ENCODE measurements at regions not wholly inside any gene's neighbourhood (a gene's known extent, or its start where the extent isn't known, plus 50 kb on each side); places are given as distances from the start of the nearest gene placed in this dataset.

DNA sequence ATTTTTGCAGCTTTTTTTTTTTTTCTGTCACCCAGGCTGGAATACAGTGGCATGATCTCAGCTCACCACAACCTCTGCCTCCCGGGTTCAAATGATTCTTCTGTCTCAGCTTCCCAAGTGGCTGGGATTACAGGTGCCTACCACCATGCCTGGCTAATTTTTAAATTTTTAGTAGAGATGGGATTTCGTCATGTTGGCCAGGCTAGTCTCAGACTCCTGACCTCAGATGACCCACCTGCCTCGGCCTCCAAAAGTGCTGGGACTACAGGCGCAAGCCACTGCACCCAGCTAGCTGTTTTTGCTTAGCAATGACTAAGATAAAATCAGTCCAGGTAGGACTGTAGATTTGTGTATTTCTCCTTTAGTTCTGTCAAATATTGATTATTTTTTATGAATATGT lies 403.7 kb downstream of the PID1 start:
- TF ChIP-seq, protein P1, sequence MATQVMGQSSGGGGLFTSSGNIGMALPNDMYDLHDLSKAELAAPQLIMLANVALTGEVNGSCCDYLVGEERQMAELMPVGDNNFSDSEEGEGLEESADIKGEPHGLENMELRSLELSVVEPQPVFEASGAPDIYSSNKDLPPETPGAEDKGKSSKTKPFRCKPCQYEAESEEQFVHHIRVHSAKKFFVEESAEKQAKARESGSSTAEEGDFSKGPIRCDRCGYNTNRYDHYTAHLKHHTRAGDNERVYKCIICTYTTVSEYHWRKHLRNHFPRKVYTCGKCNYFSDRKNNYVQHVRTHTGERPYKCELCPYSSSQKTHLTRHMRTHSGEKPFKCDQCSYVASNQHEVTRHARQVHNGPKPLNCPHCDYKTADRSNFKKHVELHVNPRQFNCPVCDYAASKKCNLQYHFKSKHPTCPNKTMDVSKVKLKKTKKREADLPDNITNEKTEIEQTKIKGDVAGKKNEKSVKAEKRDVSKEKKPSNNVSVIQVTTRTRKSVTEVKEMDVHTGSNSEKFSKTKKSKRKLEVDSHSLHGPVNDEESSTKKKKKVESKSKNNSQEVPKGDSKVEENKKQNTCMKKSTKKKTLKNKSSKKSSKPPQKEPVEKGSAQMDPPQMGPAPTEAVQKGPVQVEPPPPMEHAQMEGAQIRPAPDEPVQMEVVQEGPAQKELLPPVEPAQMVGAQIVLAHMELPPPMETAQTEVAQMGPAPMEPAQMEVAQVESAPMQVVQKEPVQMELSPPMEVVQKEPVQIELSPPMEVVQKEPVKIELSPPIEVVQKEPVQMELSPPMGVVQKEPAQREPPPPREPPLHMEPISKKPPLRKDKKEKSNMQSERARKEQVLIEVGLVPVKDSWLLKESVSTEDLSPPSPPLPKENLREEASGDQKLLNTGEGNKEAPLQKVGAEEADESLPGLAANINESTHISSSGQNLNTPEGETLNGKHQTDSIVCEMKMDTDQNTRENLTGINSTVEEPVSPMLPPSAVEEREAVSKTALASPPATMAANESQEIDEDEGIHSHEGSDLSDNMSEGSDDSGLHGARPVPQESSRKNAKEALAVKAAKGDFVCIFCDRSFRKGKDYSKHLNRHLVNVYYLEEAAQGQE (IDR thresholded peaks at IDR 0.05; ENCODE audit: insufficient replicate concordance, low read depth), result no peak
- TF ChIP-seq GABPA (IDR thresholded peaks at IDR 0.05; ENCODE audit: low read depth) (no peak), SPI1 (IDR thresholded peaks at IDR 0.05; ENCODE audit: borderline replicate concordance, low read depth) (no peak)
- TF ChIP-seq, protein P2, sequence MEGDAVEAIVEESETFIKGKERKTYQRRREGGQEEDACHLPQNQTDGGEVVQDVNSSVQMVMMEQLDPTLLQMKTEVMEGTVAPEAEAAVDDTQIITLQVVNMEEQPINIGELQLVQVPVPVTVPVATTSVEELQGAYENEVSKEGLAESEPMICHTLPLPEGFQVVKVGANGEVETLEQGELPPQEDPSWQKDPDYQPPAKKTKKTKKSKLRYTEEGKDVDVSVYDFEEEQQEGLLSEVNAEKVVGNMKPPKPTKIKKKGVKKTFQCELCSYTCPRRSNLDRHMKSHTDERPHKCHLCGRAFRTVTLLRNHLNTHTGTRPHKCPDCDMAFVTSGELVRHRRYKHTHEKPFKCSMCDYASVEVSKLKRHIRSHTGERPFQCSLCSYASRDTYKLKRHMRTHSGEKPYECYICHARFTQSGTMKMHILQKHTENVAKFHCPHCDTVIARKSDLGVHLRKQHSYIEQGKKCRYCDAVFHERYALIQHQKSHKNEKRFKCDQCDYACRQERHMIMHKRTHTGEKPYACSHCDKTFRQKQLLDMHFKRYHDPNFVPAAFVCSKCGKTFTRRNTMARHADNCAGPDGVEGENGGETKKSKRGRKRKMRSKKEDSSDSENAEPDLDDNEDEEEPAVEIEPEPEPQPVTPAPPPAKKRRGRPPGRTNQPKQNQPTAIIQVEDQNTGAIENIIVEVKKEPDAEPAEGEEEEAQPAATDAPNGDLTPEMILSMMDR (IDR thresholded peaks at IDR 0.05; ENCODE audit: insufficient read depth, low read length), result no peak
- Histone ChIP-seq H3K27me3 (ENCODE audit: insufficient read depth, poor library complexity, severe bottlenecking) (no peaks in the 10 kb centered on the region), H3K4me3 (replicated peaks; ENCODE audit: insufficient read depth, low read length) (no peak overlapping the region), H3K27ac (replicated peaks) (no peak overlapping the region)
- no peak for DNase-seq (ENCODE audit: low read depth in 1 of 2, low spot score in 1 of 2)

DNA sequence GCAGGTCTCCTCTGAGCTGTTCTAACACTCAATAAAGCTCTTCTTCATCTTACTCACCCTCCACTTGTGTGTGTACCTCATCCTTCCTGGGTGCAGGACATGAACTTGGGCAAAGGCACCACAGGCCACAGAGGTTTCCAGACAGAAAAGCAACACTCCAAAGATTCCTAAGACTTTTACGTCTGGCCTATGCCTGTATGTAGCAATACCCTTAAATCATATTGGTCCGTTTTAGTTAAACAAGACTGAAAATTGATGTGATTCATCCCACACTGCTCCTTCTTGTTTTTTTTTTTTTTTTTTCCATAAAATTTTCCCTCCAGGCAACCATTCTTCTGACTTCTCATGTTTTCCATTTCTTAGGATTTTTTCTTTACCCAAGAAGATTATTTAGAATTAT lies 404.3 kb downstream of the PID1 start:
- Histone ChIP-seq H3K4me3 (replicated peaks; ENCODE audit: insufficient read depth, low read length) (no peak overlapping the region), H3K27me3 (ENCODE audit: insufficient read depth, poor library complexity, severe bottlenecking) (no peaks in the 10 kb centered on the region), H3K27ac (replicated peaks) (no peak overlapping the region)
- no peak for DNase-seq (ENCODE audit: low read depth in 1 of 2, low spot score in 1 of 2)
- TF ChIP-seq GABPA (IDR thresholded peaks at IDR 0.05; ENCODE audit: low read depth), result no peak
- TF ChIP-seq, protein P1 (IDR thresholded peaks at IDR 0.05; ENCODE audit: insufficient replicate concordance, low read depth), result no peak
- TF ChIP-seq, protein P2 (IDR thresholded peaks at IDR 0.05; ENCODE audit: insufficient read depth, low read length), result no peak
- TF ChIP-seq SPI1 (IDR thresholded peaks at IDR 0.05; ENCODE audit: borderline replicate concordance, low read depth), result no peak
- no peak for TF ChIP-seq POLR2AphosphoS5 (IDR thresholded peaks at IDR 0.05; ENCODE audit: low read depth)

DNA sequence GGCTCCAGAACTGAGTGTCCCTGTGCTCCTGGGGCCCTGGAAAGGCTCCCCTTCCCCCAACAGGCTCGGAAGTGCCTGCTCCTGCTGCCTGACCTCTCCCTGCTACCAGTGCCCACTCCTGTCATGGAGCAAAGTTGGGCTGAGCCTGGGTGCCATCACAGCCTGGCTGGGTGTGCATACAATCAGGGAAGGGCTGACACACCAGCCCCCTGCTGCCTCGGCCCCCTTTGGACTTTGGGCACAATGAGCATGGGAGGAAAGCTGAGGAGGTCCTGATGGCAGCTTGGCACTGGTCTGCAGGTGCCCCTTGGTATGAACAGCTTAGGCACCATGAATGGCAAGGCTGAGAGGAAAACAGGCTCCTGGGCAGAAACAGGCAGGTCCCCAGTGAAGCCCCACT lies 405.0 kb downstream of the PID1 start:
- H3K4me3 ChIP-seq (replicated peaks; ENCODE audit: insufficient read depth, low read length), result no peak overlapping the region
- TF ChIP-seq, protein P2 (IDR thresholded peaks at IDR 0.05; ENCODE audit: insufficient read depth, low read length), result no peak
- TF ChIP-seq GABPA (IDR thresholded peaks at IDR 0.05; ENCODE audit: low read depth) (no peak), SPI1 (IDR thresholded peaks at IDR 0.05; ENCODE audit: borderline replicate concordance, low read depth) (no peak), POLR2AphosphoS5 (IDR thresholded peaks at IDR 0.05; ENCODE audit: low read depth) (no peak)
- TF ChIP-seq, protein P1 (IDR thresholded peaks at IDR 0.05; ENCODE audit: insufficient replicate concordance, low read depth), result no peak
- no peaks in the 10 kb centered on the region for H3K27me3 ChIP-seq (ENCODE audit: insufficient read depth, poor library complexity, severe bottlenecking)
- no peak for DNase-seq (ENCODE audit: low read depth in 1 of 2, low spot score in 1 of 2)
- no peak overlapping the region for H3K27ac ChIP-seq (replicated peaks)

All from HL-60 (cell line).